ENCODE measurements at regions not wholly inside any gene's neighbourhood (a gene's known extent, or its start where the extent isn't known, plus 50 kb on each side); places are given as distances from the start of the nearest gene placed in this dataset.

GRCh38 chr3:132203889-132204596 is 113.2 kb upstream of the ACP3 start:
- TF ChIP-seq, protein P1, sequence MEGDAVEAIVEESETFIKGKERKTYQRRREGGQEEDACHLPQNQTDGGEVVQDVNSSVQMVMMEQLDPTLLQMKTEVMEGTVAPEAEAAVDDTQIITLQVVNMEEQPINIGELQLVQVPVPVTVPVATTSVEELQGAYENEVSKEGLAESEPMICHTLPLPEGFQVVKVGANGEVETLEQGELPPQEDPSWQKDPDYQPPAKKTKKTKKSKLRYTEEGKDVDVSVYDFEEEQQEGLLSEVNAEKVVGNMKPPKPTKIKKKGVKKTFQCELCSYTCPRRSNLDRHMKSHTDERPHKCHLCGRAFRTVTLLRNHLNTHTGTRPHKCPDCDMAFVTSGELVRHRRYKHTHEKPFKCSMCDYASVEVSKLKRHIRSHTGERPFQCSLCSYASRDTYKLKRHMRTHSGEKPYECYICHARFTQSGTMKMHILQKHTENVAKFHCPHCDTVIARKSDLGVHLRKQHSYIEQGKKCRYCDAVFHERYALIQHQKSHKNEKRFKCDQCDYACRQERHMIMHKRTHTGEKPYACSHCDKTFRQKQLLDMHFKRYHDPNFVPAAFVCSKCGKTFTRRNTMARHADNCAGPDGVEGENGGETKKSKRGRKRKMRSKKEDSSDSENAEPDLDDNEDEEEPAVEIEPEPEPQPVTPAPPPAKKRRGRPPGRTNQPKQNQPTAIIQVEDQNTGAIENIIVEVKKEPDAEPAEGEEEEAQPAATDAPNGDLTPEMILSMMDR (IDR thresholded peaks at IDR 0.05): no peak
- TF ChIP-seq POLR2A (IDR thresholded peaks at IDR 0.05): no peak
